Adrenal gland (tissue), 5 donors: ENCODE measurements at regions not wholly inside any gene's neighbourhood (a gene's known extent, or its start where the extent isn't known, plus 50 kb on each side); places are given as distances from the start of the nearest gene placed in this dataset.

Source experiments
- CTCF ChIP-seq, 6 experiments: fragments of 450-650 bp in 4 of 6; fragments of 200-600 bp in 2 of 6; sonication (generic) in 1 of 6; IDR thresholded peaks; 1 replicate in 5 of 6; 2 replicates in 1 of 6; pipeline versions ENCODE4 v1.5.1 to v1.8.0; 2016 to 2021; ENCODE audit warnings: antibody characterized with exemption in 6 of 6, mild to moderate bottlenecking in 2 of 6, moderate library complexity in 1 of 6
- POLR2A ChIP-seq, 2 donors: fragments of 450-650 bp; IDR thresholded peaks; one replicate each; pipeline ENCODE4 v1.6.1; 2017; ENCODE audit warnings: antibody characterized with exemption in 2 of 2, mild to moderate bottlenecking in 2 of 2, moderate library complexity in 1 of 2
- donor health status: DM: no; HTN: no; CAD: no.

- TF ChIP-seq CTCF (IDR thresholded peaks at IDR 0.05) (no peak), POLR2A (IDR thresholded peaks at IDR 0.05) (no peak)
Observed at GRCh38 chr2:77746780-77747179, 224.6 kb upstream of the LRRTM4 start.
